Tibial nerve (tissue), 3 donors: ENCODE measurements at regions not wholly inside any gene's neighbourhood (a gene's known extent, or its start where the extent isn't known, plus 50 kb on each side); places are given as distances from the start of the nearest gene placed in this dataset.

Experiments
- CTCF ChIP-seq, 5 experiments: fragments of 200-600 bp in 3 of 5; fragments of 450-650 bp in 2 of 5; sonication (generic) in 3 of 5; IDR thresholded peaks; one replicate each; pipeline ENCODE4 v1.5.1; 2016 to 2019; ENCODE audit warnings: antibody characterized with exemption in 5 of 5, mild to moderate bottlenecking in 3 of 5, moderate library complexity in 2 of 5
- POLR2A ChIP-seq, 2 donors: fragments of 450-650 bp; IDR thresholded peaks; one replicate each; pipeline ENCODE4 v1.6.1; 2017; ENCODE audit warnings: antibody characterized with exemption in 2 of 2, mild to moderate bottlenecking in 2 of 2, moderate library complexity in 2 of 2

DNA sequence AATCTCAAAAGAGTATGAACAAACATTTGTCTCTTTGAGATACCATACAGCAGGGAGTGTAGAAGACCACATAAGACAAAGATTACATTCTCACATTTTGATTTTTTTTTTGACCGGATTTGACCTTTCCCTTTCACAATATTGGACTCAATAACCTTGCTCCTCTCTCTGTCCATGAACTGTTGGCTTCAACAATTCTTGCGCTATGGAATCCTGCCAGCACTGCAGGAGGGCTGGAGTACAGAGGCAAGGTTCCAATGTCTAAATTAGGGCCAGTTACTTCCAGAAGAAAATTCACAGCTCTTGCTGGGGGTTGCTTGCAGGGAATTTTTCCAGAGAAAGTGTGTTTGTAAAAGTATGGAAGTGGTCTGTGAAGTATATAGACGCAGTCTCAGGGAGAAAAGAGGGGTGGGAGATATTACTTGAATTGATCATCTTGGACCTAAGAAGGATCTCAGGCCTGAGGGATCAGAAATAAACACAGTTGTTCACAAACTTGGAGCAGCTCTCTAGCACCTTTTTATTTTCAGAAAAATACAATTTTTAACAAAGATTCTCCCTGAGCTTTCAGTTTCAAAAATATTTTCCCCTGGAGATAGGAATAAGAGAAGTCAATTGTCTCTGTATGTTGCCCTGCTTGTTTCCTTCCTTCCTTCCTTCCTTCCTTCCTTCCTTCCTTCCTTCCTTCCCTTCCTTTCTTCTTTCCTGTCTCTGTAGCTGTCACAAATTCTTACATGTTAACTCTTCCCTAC lies 765.9 kb downstream of the BCKDHB start:
- TF ChIP-seq POLR2A (IDR thresholded peaks at IDR 0.05), result no peak
- TF ChIP-seq CTCF (IDR thresholded peaks at IDR 0.05), result no peak
